ENCODE measurements at regions not wholly inside any gene's neighbourhood (a gene's known extent, or its start where the extent isn't known, plus 50 kb on each side); places are given as distances from the start of the nearest gene placed in this dataset.

DNA sequence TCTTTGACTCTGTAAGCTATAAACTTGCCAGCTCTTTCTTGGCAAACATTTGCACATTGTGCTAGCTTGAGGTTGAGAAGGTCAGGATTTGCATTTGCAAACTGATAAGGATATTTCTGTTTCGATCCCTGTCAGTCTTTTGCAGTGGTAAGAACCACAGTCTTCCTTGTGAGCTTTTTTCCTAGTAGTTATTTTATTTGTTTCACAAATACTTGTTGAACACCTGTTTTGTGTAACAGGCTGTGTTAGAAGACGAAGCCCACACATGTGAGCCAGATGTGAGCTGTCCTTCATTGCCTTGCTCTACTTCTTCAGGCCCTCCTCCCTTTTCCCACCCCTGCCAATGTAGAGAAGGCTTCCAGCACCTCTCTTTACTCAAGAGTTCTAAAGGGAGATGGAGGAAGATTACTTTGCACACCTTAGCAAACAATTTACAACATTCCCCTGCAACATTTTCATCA lies 327.0 kb upstream of the KLF4 start:
- no peak for TF ChIP-seq POLR2A (IDR thresholded peaks at IDR 0.05)
- TF ChIP-seq CTCF (IDR thresholded peaks at IDR 0.05), result no peak
- H3K36me3 ChIP-seq (replicated peaks in 1 of 2), result no peaks in the 10 kb centered on the region
- no peak overlapping the region for H3K27ac ChIP-seq
- intact Hi-C loops (cut with DNase I), result no loop called here
- WGBS, 4 donors, result 59 to 68% (median 65%) methylated on average over 2 of the region's 2 CpGs
- H3K9me3 ChIP-seq (replicated peaks in 1 of 3), result no peaks in the 10 kb centered on the region
- H3K4me3 ChIP-seq, result no peak overlapping the region
- no peak for DNase-seq
- no peaks in the 10 kb centered on the region for H3K27me3 ChIP-seq
- H3K4me1 ChIP-seq (replicated peaks in 1 of 2), result no peaks in the 10 kb centered on the region

GRCh38 chr9:107815782-107816560 lies 326.4 kb upstream of the KLF4 start:
- no peaks in the 10 kb centered on the region for H3K4me1 ChIP-seq (replicated peaks in 1 of 2)

DNA sequence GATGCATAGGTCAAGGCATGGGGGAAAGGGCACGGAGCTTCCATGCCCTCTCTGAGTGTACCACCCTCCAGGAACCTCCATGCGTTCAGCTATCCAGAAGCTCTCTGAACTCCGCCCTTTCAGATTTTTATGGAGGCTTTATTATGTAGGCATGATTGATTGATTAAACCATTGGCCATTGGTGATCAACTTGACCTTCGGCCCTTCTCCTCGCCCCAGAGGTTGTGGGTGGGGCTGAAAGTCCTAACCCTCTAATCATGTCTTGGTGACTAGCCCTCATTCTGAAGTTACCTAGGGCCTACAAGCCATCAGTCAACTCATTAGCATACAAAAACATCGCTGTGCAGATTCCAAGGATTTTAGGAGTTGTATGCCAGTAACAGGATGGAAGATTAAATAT lies 323.7 kb upstream of the KLF4 start:
- no peak for DNase-seq
- no peaks in the 10 kb centered on the region for H3K27me3 ChIP-seq
- TF ChIP-seq POLR2A (IDR thresholded peaks at IDR 0.05) (no peak), CTCF (IDR thresholded peaks at IDR 0.05) (no peak)
- H3K4me3 ChIP-seq, result no peak overlapping the region
- WGBS, 4 donors, result 92 to 97% (median 94%) methylated on average over 6 of the region's 6 CpGs
- intact Hi-C loops (cut with DNase I), result no loop called here
- no peaks in the 10 kb centered on the region for H3K36me3 ChIP-seq (replicated peaks in 1 of 2)
- H3K27ac ChIP-seq, result no peak overlapping the region
- no peaks in the 10 kb centered on the region for H3K9me3 ChIP-seq (replicated peaks in 1 of 3)
- H3K4me1 ChIP-seq (replicated peaks in 1 of 2), result no peaks in the 10 kb centered on the region

More at GRCh38 chr9:107815782-107816560, 326.4 kb upstream of the KLF4 start:
- Histone ChIP-seq H3K27me3 (no peaks in the 10 kb centered on the region), H3K4me3 (no peak overlapping the region), H3K36me3 (replicated peaks in 1 of 2) (no peaks in the 10 kb centered on the region), H3K9me3 (replicated peaks in 1 of 3) (no peaks in the 10 kb centered on the region), H3K27ac (no peak overlapping the region)
- TF ChIP-seq CTCF (IDR thresholded peaks at IDR 0.05), result no peak
- no peak for TF ChIP-seq POLR2A (IDR thresholded peaks at IDR 0.05)
- WGBS, 4 donors, result 81 to 85% (median 81%) methylated on average over 6 of the region's 6 CpGs
- DNase-seq, result no peak
- intact Hi-C loops (cut with DNase I), result no loop called here

DNA sequence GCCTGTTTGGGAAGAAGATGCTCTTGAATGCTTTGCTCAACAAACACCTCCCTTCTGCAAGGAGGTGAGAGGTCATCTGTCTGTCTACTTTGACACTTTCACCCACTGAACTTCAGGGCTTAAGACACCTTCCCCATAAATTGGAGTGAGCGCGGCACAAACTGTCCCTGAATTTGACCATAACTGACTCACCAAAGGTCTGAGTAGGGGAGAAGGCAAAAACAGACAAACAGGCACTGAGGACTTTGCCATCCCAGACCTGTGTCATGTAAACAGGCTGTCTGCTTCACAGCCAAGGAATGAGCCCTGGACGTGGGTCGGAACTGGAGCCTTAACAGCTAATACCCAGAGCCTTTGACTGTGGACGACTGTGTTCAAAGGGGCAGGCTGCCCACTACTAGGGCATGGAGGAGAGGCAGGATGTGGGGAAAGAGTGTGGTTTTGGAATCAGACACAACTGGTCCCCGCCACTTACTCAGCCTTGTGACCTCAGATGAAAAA lies 320.9 kb upstream of the KLF4 start:
- TF ChIP-seq CTCF (IDR thresholded peaks at IDR 0.05) (no peak), POLR2A (IDR thresholded peaks at IDR 0.05) (no peak)
- Histone ChIP-seq H3K9me3 (replicated peaks in 1 of 3) (no peaks in the 10 kb centered on the region), H3K27ac (no peak overlapping the region), H3K4me3 (no peak overlapping the region), H3K27me3 (no peaks in the 10 kb centered on the region), H3K4me1 (replicated peaks in 1 of 2) (no peaks in the 10 kb centered on the region), H3K36me3 (replicated peaks in 1 of 2) (no peaks in the 10 kb centered on the region)
- no peak for DNase-seq
- 84 to 90% (median 88%) methylated on average over 6 of the region's 6 CpGs for WGBS, 4 donors
- intact Hi-C loops (cut with DNase I), result no loop called here

Data from adrenal gland (tissue), 9 donors.